WTC11 (cell line): ENCODE measurements at regions not wholly inside any gene's neighbourhood (a gene's known extent, or its start where the extent isn't known, plus 50 kb on each side); places are given as distances from the start of the nearest gene placed in this dataset.

ENCODE experiments used
- ATAC-seq: fragments of 200-7000 bp; cut with Tn5 transposase; 2 replicates; pipeline ENCODE4 v1.10.0; 2021; ENCODE audit warnings: mild to moderate bottlenecking, moderate library complexity
- CTCF ChIA-PET: fragments of 300-600 bp; sonication (Branson Sonifier 250); formaldehyde crosslinking; loops from one replicate; lab custom pipeline; 2021; ENCODE audit warnings: antibody characterized with exemption; lab: Charles Lee
- POLR2A ChIA-PET: fragments of 350-600 bp; sonication (Branson Sonifier 250); formaldehyde crosslinking; loops from one replicate; lab custom pipeline; 2021; ENCODE audit warnings: antibody characterized with exemption; lab: Charles Lee
- DNase-seq: peaks from one replicate; pipeline ENCODE4 v3.0.0; 2021; ENCODE audit warnings: low spot score
- H3K27ac Mint-ChIP-seq: 2 replicates; pipeline ENCODE4 v1.8.0; 2021; ENCODE audit warnings: mixed read lengths
- H3K27me3 Mint-ChIP-seq: 2 replicates; pipeline ENCODE4 v1.8.0; 2021; ENCODE audit warnings: low read depth, mild to moderate bottlenecking, moderate library complexity, mixed read lengths
- H3K36me3 Mint-ChIP-seq: 2 replicates; pipeline ENCODE4 v1.8.0; 2021; ENCODE audit warnings: mixed read lengths
- H3K4me1 Mint-ChIP-seq: 2 replicates; pipeline ENCODE4 v1.8.0; 2022; ENCODE audit warnings: mixed read lengths
- H3K4me3 Mint-ChIP-seq: 2 replicates; pipeline ENCODE4 v1.8.0; 2021; ENCODE audit warnings: mild to moderate bottlenecking, moderate library complexity, mixed read lengths
- H3K9me3 Mint-ChIP-seq: 2 replicates; pipeline ENCODE4 v1.8.0; 2021; ENCODE audit warnings: mixed read lengths
- GABPB1 ChIP-seq: sonication (generic); formaldehyde crosslinking; IDR thresholded peaks from 2 replicates; pipeline ENCODE4 v1.8.1; 2023; ENCODE audit warnings: mild to moderate bottlenecking, missing genetic modification reagents
- GRHL2 ChIP-seq: fragments of 250-450 bp; sonication (Bioruptor Pico); IDR thresholded peaks from 2 replicates; pipeline ENCODE4 v1.8.0; 2022; ENCODE audit warnings: mild to moderate bottlenecking, moderate library complexity; ENCODE audit not compliant: insufficient replicate concordance, severe bottlenecking
- HMGA2 ChIP-seq: fragments of 250-450 bp; sonication (Bioruptor Pico); IDR thresholded peaks from 2 replicates; pipeline ENCODE4 v1.4.0; 2021; ENCODE audit warnings: mild to moderate bottlenecking, moderate library complexity
- NR1H2 ChIP-seq: sonication (generic); formaldehyde crosslinking; IDR thresholded peaks from 2 replicates; pipeline ENCODE4 v1.9.0; 2021; ENCODE audit warnings: mild to moderate bottlenecking, moderate library complexity, missing genetic modification reagents
- NR2C2 ChIP-seq: sonication (generic); formaldehyde crosslinking; IDR thresholded peaks from 2 replicates; pipeline ENCODE4 v1.8.0; 2022; ENCODE audit warnings: mild to moderate bottlenecking, missing genetic modification reagents
- OVOL2 ChIP-seq: fragments of 250-450 bp; sonication (Bioruptor Pico); IDR thresholded peaks from 2 replicates; pipeline ENCODE4 v1.9.0; 2021; ENCODE audit warnings: mild to moderate bottlenecking, borderline replicate concordance
- TCF7 ChIP-seq: sonication (generic); formaldehyde crosslinking; IDR thresholded peaks from 2 replicates; pipeline ENCODE4 v1.8.0; 2022; ENCODE audit warnings: mild to moderate bottlenecking, low read depth, missing genetic modification reagents, moderate library complexity
- TEAD4 ChIP-seq: sonication (generic); formaldehyde crosslinking; IDR thresholded peaks from 2 replicates; pipeline ENCODE4 v1.8.0; 2022; ENCODE audit warnings: mild to moderate bottlenecking, missing genetic modification reagents
- TF ChIP-seq, protein P1 (sequence below): sonication (generic); formaldehyde crosslinking; IDR thresholded peaks from 2 replicates; pipeline ENCODE4 v1.8.1; 2023; ENCODE audit warnings: mild to moderate bottlenecking, missing genetic modification reagents
- TF ChIP-seq, protein P2 (sequence below): fragments of 250-450 bp; sonication (Bioruptor Pico); IDR thresholded peaks from 2 replicates; pipeline ENCODE4 v2.1.2; 2022; ENCODE audit warnings: mild to moderate bottlenecking, moderate library complexity
- TF ChIP-seq, protein P3 (sequence below): sonication (generic); formaldehyde crosslinking; IDR thresholded peaks from 2 replicates; pipeline ENCODE4 v1.8.1; 2022; ENCODE audit warnings: mild to moderate bottlenecking, missing genetic modification reagents, moderate library complexity, borderline replicate concordance
- TF ChIP-seq, protein P4 (sequence below): sonication (generic); formaldehyde crosslinking; IDR thresholded peaks from 2 replicates; pipeline ENCODE4 v1.8.1; 2023; ENCODE audit warnings: mild to moderate bottlenecking, missing genetic modification reagents, moderate library complexity
- TF ChIP-seq, protein P5 (sequence below): sonication (generic); formaldehyde crosslinking; IDR thresholded peaks from 2 replicates; pipeline ENCODE4 v1.8.0; 2023; ENCODE audit warnings: missing genetic modification reagents, mild to moderate bottlenecking, borderline replicate concordance
- TF ChIP-seq, protein P6 (sequence below): sonication (generic); formaldehyde crosslinking; IDR thresholded peaks from 2 replicates; pipeline ENCODE4 v1.8.1; 2022; ENCODE audit warnings: low read depth, mild to moderate bottlenecking, moderate library complexity, missing genetic modification reagents, borderline replicate concordance

DNA sequence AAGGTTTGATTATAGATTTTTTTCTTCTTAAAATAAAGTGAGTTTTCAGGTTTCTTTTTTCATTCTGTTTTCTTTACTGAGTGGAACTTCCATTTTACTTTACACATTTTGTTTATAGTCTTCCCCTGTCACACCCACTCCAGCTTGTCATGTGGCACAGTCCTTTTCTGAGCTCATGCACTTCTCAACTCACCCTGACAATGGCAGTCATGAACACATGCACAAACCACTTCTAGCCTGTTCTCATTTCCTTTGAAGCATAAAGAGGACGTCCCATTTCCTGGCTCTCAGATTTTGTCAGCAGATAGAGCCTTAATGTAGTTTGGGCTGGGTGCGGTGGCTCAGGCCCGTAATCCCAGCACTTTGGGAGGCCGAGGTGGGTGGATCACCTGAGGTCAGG is 168.0 kb downstream of the AHSP start:
- H3K9me3 Mint-ChIP-seq: peaks cover 13% of the 10 kb centered on the region
- peaks cover 11% of the 10 kb centered on the region for H3K27me3 Mint-ChIP-seq
- no peak overlapping the region for H3K27ac Mint-ChIP-seq
- no peaks in the 10 kb centered on the region for H3K4me1 Mint-ChIP-seq
- no peak overlapping the region for H3K4me3 Mint-ChIP-seq
- POLR2A ChIA-PET: no interaction called here
- no peak for ATAC-seq
- no peak for TF ChIP-seq TEAD4 (CRISPR knock-in tag)
- TF ChIP-seq, protein P1, sequence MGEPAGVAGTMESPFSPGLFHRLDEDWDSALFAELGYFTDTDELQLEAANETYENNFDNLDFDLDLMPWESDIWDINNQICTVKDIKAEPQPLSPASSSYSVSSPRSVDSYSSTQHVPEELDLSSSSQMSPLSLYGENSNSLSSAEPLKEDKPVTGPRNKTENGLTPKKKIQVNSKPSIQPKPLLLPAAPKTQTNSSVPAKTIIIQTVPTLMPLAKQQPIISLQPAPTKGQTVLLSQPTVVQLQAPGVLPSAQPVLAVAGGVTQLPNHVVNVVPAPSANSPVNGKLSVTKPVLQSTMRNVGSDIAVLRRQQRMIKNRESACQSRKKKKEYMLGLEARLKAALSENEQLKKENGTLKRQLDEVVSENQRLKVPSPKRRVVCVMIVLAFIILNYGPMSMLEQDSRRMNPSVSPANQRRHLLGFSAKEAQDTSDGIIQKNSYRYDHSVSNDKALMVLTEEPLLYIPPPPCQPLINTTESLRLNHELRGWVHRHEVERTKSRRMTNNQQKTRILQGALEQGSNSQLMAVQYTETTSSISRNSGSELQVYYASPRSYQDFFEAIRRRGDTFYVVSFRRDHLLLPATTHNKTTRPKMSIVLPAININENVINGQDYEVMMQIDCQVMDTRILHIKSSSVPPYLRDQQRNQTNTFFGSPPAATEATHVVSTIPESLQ (CRISPR knock-in tag): no peak
- TF ChIP-seq, protein P2, sequence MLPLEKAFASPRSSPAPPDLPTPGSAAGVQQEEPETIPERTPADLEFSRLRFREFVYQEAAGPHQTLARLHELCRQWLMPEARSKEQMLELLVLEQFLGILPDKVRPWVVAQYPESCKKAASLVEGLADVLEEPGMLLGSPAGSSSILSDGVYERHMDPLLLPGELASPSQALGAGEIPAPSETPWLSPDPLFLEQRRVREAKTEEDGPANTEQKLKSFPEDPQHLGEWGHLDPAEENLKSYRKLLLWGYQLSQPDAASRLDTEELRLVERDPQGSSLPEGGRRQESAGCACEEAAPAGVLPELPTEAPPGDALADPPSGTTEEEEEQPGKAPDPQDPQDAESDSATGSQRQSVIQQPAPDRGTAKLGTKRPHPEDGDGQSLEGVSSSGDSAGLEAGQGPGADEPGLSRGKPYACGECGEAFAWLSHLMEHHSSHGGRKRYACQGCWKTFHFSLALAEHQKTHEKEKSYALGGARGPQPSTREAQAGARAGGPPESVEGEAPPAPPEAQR (CRISPR knock-in tag): no peak
- no peak for TF ChIP-seq NR2C2 (CRISPR knock-in tag)
- TF ChIP-seq, protein P3, sequence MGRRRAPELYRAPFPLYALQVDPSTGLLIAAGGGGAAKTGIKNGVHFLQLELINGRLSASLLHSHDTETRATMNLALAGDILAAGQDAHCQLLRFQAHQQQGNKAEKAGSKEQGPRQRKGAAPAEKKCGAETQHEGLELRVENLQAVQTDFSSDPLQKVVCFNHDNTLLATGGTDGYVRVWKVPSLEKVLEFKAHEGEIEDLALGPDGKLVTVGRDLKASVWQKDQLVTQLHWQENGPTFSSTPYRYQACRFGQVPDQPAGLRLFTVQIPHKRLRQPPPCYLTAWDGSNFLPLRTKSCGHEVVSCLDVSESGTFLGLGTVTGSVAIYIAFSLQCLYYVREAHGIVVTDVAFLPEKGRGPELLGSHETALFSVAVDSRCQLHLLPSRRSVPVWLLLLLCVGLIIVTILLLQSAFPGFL: no peak
- no peak for TF ChIP-seq OVOL2
- TF ChIP-seq, protein P4, sequence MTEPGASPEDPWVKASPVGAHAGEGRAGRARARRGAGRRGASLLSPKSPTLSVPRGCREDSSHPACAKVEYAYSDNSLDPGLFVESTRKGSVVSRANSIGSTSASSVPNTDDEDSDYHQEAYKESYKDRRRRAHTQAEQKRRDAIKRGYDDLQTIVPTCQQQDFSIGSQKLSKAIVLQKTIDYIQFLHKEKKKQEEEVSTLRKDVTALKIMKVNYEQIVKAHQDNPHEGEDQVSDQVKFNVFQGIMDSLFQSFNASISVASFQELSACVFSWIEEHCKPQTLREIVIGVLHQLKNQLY (CRISPR knock-in tag): no peak
- TF ChIP-seq, protein P5, sequence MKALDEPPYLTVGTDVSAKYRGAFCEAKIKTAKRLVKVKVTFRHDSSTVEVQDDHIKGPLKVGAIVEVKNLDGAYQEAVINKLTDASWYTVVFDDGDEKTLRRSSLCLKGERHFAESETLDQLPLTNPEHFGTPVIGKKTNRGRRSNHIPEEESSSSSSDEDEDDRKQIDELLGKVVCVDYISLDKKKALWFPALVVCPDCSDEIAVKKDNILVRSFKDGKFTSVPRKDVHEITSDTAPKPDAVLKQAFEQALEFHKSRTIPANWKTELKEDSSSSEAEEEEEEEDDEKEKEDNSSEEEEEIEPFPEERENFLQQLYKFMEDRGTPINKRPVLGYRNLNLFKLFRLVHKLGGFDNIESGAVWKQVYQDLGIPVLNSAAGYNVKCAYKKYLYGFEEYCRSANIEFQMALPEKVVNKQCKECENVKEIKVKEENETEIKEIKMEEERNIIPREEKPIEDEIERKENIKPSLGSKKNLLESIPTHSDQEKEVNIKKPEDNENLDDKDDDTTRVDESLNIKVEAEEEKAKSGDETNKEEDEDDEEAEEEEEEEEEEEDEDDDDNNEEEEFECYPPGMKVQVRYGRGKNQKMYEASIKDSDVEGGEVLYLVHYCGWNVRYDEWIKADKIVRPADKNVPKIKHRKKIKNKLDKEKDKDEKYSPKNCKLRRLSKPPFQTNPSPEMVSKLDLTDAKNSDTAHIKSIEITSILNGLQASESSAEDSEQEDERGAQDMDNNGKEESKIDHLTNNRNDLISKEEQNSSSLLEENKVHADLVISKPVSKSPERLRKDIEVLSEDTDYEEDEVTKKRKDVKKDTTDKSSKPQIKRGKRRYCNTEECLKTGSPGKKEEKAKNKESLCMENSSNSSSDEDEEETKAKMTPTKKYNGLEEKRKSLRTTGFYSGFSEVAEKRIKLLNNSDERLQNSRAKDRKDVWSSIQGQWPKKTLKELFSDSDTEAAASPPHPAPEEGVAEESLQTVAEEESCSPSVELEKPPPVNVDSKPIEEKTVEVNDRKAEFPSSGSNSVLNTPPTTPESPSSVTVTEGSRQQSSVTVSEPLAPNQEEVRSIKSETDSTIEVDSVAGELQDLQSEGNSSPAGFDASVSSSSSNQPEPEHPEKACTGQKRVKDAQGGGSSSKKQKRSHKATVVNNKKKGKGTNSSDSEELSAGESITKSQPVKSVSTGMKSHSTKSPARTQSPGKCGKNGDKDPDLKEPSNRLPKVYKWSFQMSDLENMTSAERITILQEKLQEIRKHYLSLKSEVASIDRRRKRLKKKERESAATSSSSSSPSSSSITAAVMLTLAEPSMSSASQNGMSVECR (CRISPR knock-in tag): no peak
- no peak for TF ChIP-seq HMGA2 (CRISPR knock-in tag)
- TF ChIP-seq, protein P6, sequence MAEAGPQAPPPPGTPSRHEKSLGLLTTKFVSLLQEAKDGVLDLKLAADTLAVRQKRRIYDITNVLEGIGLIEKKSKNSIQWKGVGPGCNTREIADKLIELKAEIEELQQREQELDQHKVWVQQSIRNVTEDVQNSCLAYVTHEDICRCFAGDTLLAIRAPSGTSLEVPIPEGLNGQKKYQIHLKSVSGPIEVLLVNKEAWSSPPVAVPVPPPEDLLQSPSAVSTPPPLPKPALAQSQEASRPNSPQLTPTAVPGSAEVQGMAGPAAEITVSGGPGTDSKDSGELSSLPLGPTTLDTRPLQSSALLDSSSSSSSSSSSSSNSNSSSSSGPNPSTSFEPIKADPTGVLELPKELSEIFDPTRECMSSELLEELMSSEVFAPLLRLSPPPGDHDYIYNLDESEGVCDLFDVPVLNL (CRISPR knock-in tag): no peak
- no peak for TF ChIP-seq GABPB1
- no peak for TF ChIP-seq GRHL2 (CRISPR knock-in tag)
- TF ChIP-seq TCF7: no peak
- no peak for TF ChIP-seq NR1H2 (CRISPR knock-in tag)
- TF ChIP-seq, all 79 proteins: peak for 0
- DNase-seq: no peak
- CTCF ChIA-PET: interaction anchor here (0.5 to 0.9 kb wide), 4 partner anchors 17 to 478 kb away, joined by 3 read pairs; a partner anchor contains a TSS
- H3K36me3 Mint-ChIP-seq: peaks cover 9% of the 10 kb centered on the region; the same call in 1 of the 2 replicates
